HG02763 (cell line): ENCODE measurements at regions not wholly inside any gene's neighbourhood (a gene's known extent, or its start where the extent isn't known, plus 50 kb on each side); places are given as distances from the start of the nearest gene placed in this dataset.

Experiments
- ATAC-seq: cut with Tn5 transposase; IDR thresholded peaks from one replicate; pipeline ENCODE4 v1.9.1; 2021; ENCODE audit warnings: mild to moderate bottlenecking, moderate library complexity; ENCODE audit not compliant: unreplicated experiment

- ATAC-seq, result no peak
Measured at GRCh38 chr15:77823736-77824135, 191.0 kb upstream of the LINGO1 start.

- no peak for ATAC-seq
Measured at GRCh38 chr15:77822631-77823230, 190.0 kb upstream of the LINGO1 start.

- ATAC-seq, result no peak
Measured at GRCh38 chr15:77821959-77822256, 189.2 kb upstream of the LINGO1 start.

- ATAC-seq, result no peak
Measured at GRCh38 chr15:77821188-77821958, 188.7 kb upstream of the LINGO1 start.

- no peak for ATAC-seq
Measured at GRCh38 chr15:77819851-77820728, 187.4 kb upstream of the LINGO1 start.

GRCh38 chr15:77819048-77819850 lies 186.5 kb upstream of the LINGO1 start:
- ATAC-seq, result no peak

- ATAC-seq, result no peak
Measured at GRCh38 chr15:77818484-77819047, 185.9 kb upstream of the LINGO1 start.

- no peak for ATAC-seq
Measured at GRCh38 chr15:77817434-77817833, 184.7 kb upstream of the LINGO1 start.

GRCh38 chr15:77816983-77817382 lies 184.3 kb upstream of the LINGO1 start:
- no peak for ATAC-seq

GRCh38 chr15:77815015-77815414 lies 182.3 kb upstream of the LINGO1 start:
- ATAC-seq, result no peak

- no peak for ATAC-seq
Measured at GRCh38 chr15:77812664-77813063, 180.0 kb upstream of the LINGO1 start.

- ATAC-seq, result no peak
Measured at GRCh38 chr15:77811270-77811669, 178.6 kb upstream of the LINGO1 start.

GRCh38 chr15:77810130-77810571 lies 177.4 kb upstream of the LINGO1 start:
- ATAC-seq, result no peak

GRCh38 chr15:77808581-77809177 lies 176.0 kb upstream of the LINGO1 start:
- no peak for ATAC-seq

GRCh38 chr15:77808075-77808474 lies 175.4 kb upstream of the LINGO1 start:
- no peak for ATAC-seq

- no peak for ATAC-seq
Measured at GRCh38 chr15:77807611-77808010, 174.9 kb upstream of the LINGO1 start.

GRCh38 chr15:77807115-77807514 lies 174.4 kb upstream of the LINGO1 start:
- ATAC-seq, result no peak

- ATAC-seq, result no peak
Measured at GRCh38 chr15:77804210-77804609, 171.5 kb upstream of the LINGO1 start.

GRCh38 chr15:77803487-77803886 lies 170.8 kb upstream of the LINGO1 start:
- no peak for ATAC-seq

GRCh38 chr15:77800305-77800704 lies 167.6 kb upstream of the LINGO1 start:
- ATAC-seq, result no peak
